Spleen (tissue), 11 donors: ENCODE measurements at regions not wholly inside any gene's neighbourhood (a gene's known extent, or its start where the extent isn't known, plus 50 kb on each side); places are given as distances from the start of the nearest gene placed in this dataset.

Experiments used
- DNase-seq: peaks from one replicate; pipeline ENCODE4 v3.0.0-alpha.2; 2020
- H3K27ac ChIP-seq, 8 donors: fragments of 200-600 bp; sonication (generic) in 7 of 8; 1 replicate in 4 of 8; 2 replicates in 4 of 8; pipeline versions ENCODE4 v1.5.0 to v1.8.0; 2016 to 2021; ENCODE audit warnings: inconsistent platforms in 4 of 8, mild to moderate bottlenecking in 4 of 8, moderate library complexity in 1 of 8
- H3K27me3 ChIP-seq, 7 donors: fragments of 200-600 bp; sonication (generic) in 6 of 7; replicated peaks in 1 of 7; 1 replicate in 4 of 7; 2 replicates in 3 of 7; pipeline versions ENCODE4 v1.5.0 to v1.8.0; 2016 to 2021; ENCODE audit warnings: inconsistent platforms in 3 of 7, mild to moderate bottlenecking in 1 of 7
- H3K36me3 ChIP-seq, 6 donors: fragments of 200-600 bp; sonication (generic) in 5 of 6; 1 replicate in 4 of 6; 2 replicates in 2 of 6; pipeline versions ENCODE4 v1.5.0 to v1.8.0; 2016 to 2021; ENCODE audit warnings: inconsistent platforms in 2 of 6
- H3K4me1 ChIP-seq, 6 donors: fragments of 200-600 bp; sonication (generic) in 5 of 6; 1 replicate in 3 of 6; 2 replicates in 3 of 6; pipeline versions ENCODE4 v1.5.0 to v1.8.0; 2016 to 2021; ENCODE audit warnings: inconsistent platforms in 3 of 6
- H3K4me3 ChIP-seq, 8 donors: fragments of 200-600 bp; sonication (generic) in 7 of 8; 1 replicate in 4 of 8; 2 replicates in 4 of 8; pipeline versions ENCODE4 v1.5.0 to v1.8.0; 2016 to 2021; ENCODE audit warnings: inconsistent platforms in 4 of 8, mild to moderate bottlenecking in 4 of 8, moderate library complexity in 2 of 8
- H3K9me3 ChIP-seq, 8 donors: fragments of 200-600 bp; sonication (generic) in 7 of 8; 1 replicate in 4 of 8; 2 replicates in 4 of 8; pipeline versions ENCODE4 v1.5.0 to v1.8.0; 2016 to 2021; ENCODE audit warnings: inconsistent platforms in 4 of 8
- POLR2A ChIP-seq, 3 donors: fragments of 450-650 bp; IDR thresholded peaks; one replicate each; pipeline ENCODE4 v1.5.1; 2017; ENCODE audit warnings: antibody characterized with exemption in 3 of 3, mild to moderate bottlenecking in 1 of 3
- POLR2AphosphoS5 ChIP-seq, 3 donors: sonication (generic); formaldehyde crosslinking; IDR thresholded peaks; one replicate each; pipeline ENCODE4 v1.5.1; 2017; ENCODE audit warnings: antibody characterized with exemption in 3 of 3
- WGBS, 5 donors: extraction: QIAGEN DNeasy Blood & Tissue Kit in 3 of 5; methylation state at CpG; one replicate each; pipeline versions ENCODE4 v1.1.5 to v1.1.7; 2013 to 2018; 5-methylcytosine and 5-hydroxymethylcytosine counted together
- intact Hi-C: fragments of 100-400 bp; cut with DNase I; formaldehyde crosslinking; loops from one replicate; pipeline ENCODE4 v1.15.0; 2023; ENCODE audit warnings: low total_unique reads
- TF ChIP-seq, protein P1 (sequence below), 11 experiments: fragments of 200-600 bp in 7 of 11; fragments of 450-650 bp in 4 of 11; sonication (generic) in 4 of 11; IDR thresholded peaks in 8 of 11; conservative IDR thresholded peaks in 3 of 11; 1 replicate in 7 of 11; 2 replicates in 4 of 11; pipeline versions ENCODE4 v1.4.0 to v1.8.0; 2016 to 2021; ENCODE audit warnings: antibody characterized with exemption in 11 of 11, inconsistent platforms in 4 of 11, mild to moderate bottlenecking in 1 of 11
- donor health status: healthy with polysubstance abuse.
- donor health status: DM: no; HTN: no; CAD: no; lungs with moderate emphysema.
- donor health status: DM: no; HTN: no; CAD: no.
- donor health status: Bipolar disorder and iron deficiency.
- donor health status: healthy.
- donor health status: DM: no; HTN: no; CAD: no.
- donor health status: DM: yes; HTN: yes; CAD: no.

- TF ChIP-seq, protein P1, sequence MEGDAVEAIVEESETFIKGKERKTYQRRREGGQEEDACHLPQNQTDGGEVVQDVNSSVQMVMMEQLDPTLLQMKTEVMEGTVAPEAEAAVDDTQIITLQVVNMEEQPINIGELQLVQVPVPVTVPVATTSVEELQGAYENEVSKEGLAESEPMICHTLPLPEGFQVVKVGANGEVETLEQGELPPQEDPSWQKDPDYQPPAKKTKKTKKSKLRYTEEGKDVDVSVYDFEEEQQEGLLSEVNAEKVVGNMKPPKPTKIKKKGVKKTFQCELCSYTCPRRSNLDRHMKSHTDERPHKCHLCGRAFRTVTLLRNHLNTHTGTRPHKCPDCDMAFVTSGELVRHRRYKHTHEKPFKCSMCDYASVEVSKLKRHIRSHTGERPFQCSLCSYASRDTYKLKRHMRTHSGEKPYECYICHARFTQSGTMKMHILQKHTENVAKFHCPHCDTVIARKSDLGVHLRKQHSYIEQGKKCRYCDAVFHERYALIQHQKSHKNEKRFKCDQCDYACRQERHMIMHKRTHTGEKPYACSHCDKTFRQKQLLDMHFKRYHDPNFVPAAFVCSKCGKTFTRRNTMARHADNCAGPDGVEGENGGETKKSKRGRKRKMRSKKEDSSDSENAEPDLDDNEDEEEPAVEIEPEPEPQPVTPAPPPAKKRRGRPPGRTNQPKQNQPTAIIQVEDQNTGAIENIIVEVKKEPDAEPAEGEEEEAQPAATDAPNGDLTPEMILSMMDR (IDR thresholded peaks at IDR 0.05 in 8 of 11, conservative IDR thresholded peaks at IDR 0.05 in 3 of 11): no peak
- TF ChIP-seq POLR2AphosphoS5 (IDR thresholded peaks at IDR 0.05): no peak
- no peak for TF ChIP-seq POLR2A (IDR thresholded peaks at IDR 0.05)
- peaks cover 0 to 41% (median 27%) of the 10 kb centered on the region in 8 donors for H3K9me3 ChIP-seq
- intact Hi-C loops: no loop called here
- no peak overlapping the region for H3K27ac ChIP-seq
- WGBS, 5 donors: 81 to 90% (median 82%) methylated on average over 3 of the region's 3 CpGs
- H3K27me3 ChIP-seq: no peaks in the 10 kb centered on the region
- no peak overlapping the region for H3K4me3 ChIP-seq
- no peak for DNase-seq
- H3K36me3 ChIP-seq: no peaks in the 10 kb centered on the region
- H3K4me1 ChIP-seq: peaks cover 0 to 10% (median 5%) of the 10 kb centered on the region in 6 donors
Measured at GRCh38 chr11:72514331-72514730, 80.0 kb upstream of the CLPB start.

- no peak overlapping the region for H3K4me3 ChIP-seq
- 97 to 100% (median 100%) methylated on average over 1 of the region's 1 CpG for WGBS, 5 donors
- intact Hi-C loops: no loop called here
Measured at GRCh38 chr11:72513411-72513810, 79.1 kb upstream of the CLPB start.

DNA sequence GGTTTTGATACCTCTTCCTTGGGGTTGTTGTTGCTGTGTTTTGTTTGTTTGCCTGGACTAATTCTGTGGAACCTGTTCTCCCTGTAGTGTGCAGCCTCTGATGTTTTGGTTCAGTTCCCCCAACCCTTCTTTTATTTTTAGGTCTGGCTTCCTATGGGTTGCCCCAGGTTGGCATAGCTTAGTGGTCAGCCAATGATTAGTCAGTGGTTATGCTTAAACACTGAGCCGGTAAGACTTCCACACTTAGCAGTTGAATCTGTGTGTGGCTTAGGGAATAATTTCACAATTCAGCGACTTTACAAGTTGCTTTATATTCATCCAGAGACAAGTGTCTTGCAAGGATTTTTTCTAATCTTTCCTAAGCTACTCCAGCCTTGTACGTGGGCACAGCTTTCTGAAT, 78.6 kb upstream of the CLPB start:
- H3K27me3 ChIP-seq: no peaks in the 10 kb centered on the region
- WGBS, 5 donors: 83 to 92% (median 85%) methylated on average over 3 of the region's 3 CpGs
- no peaks in the 10 kb centered on the region for H3K36me3 ChIP-seq
- H3K9me3 ChIP-seq: peaks cover 0 to 52% (median 30%) of the 10 kb centered on the region in 8 donors
- DNase-seq: no peak
- H3K4me3 ChIP-seq: no peak overlapping the region
- H3K4me1 ChIP-seq: no peaks in the 10 kb centered on the region
- H3K27ac ChIP-seq: no peak overlapping the region
- intact Hi-C loops: no loop called here
- TF ChIP-seq POLR2AphosphoS5 (IDR thresholded peaks at IDR 0.05): no peak

More at GRCh38 chr11:72513411-72513810, 79.1 kb upstream of the CLPB start:
- TF ChIP-seq POLR2A (IDR thresholded peaks at IDR 0.05) (no peak), POLR2AphosphoS5 (IDR thresholded peaks at IDR 0.05) (no peak)
- TF ChIP-seq, protein P1 (IDR thresholded peaks at IDR 0.05 in 8 of 11, conservative IDR thresholded peaks at IDR 0.05 in 3 of 11): no peak
- Histone ChIP-seq H3K4me1 (peaks cover 0 to under 1% (median 0%) of the 10 kb centered on the region in 6 donors), H3K27ac (no peak overlapping the region), H3K9me3 (peaks cover 0 to 50% (median 30%) of the 10 kb centered on the region in 8 donors), H3K36me3 (no peaks in the 10 kb centered on the region), H3K27me3 (no peaks in the 10 kb centered on the region)
- no peak for DNase-seq

DNA sequence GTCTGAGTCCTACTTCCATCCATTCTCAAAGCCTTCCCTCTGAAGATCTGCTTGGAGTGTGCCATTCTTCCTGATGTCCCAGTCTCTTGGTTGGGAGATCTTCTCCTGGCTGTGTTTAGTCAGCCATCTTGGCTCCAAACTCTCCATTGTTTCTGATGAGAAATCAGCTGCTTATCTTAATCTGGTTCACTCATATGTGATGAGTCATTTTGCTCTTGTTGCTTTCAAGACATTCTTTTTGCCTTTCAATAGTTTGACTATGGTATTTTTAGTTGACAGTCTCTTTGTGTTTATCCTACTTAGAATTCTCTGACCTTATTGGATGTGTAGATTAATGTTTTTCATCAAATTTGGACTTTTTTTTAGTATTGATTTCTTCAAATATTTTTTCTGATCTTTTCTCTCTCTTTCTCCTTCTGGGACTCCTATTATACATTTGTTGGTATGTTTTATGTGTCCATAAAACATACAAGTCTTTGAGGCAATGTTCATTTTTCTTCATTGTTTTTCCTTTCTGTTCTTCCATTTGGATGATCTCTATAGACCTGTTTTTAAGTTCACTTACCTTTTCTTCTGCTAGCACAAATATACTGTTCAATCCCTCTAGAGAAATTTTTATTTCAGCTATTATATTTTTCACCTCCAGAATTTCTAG, 77.2 kb upstream of the CLPB start:
- no peak overlapping the region for H3K4me3 ChIP-seq
- no peaks in the 10 kb centered on the region for H3K36me3 ChIP-seq
- peaks cover 0 to 65% (median 39%) of the 10 kb centered on the region in 8 donors for H3K9me3 ChIP-seq
- H3K27ac ChIP-seq: no peak overlapping the region
- TF ChIP-seq, protein P1 (IDR thresholded peaks at IDR 0.05 in 8 of 11, conservative IDR thresholded peaks at IDR 0.05 in 3 of 11): no peak
- TF ChIP-seq POLR2A (IDR thresholded peaks at IDR 0.05) (no peak), POLR2AphosphoS5 (IDR thresholded peaks at IDR 0.05) (no peak)
- DNase-seq: no peak
- H3K4me1 ChIP-seq: no peaks in the 10 kb centered on the region
- intact Hi-C loops: no loop called here
- no peaks in the 10 kb centered on the region for H3K27me3 ChIP-seq
